NCI-H2227 (cell line): ENCODE measurements at regions not wholly inside any gene's neighbourhood (a gene's known extent, or its start where the extent isn't known, plus 50 kb on each side); places are given as distances from the start of the nearest gene placed in this dataset.
"Not testable (repeated sequence)": the region's sequence is repeated elsewhere in the genome, so short reads cannot be mapped to it uniquely, and the experiment has no call there.

Experiments
- DNase-seq: peaks from one replicate; lab custom pipeline; 2025; ENCODE audit not compliant: unreplicated experiment; lab: John Stamatoyannopoulos, UW

DNA sequence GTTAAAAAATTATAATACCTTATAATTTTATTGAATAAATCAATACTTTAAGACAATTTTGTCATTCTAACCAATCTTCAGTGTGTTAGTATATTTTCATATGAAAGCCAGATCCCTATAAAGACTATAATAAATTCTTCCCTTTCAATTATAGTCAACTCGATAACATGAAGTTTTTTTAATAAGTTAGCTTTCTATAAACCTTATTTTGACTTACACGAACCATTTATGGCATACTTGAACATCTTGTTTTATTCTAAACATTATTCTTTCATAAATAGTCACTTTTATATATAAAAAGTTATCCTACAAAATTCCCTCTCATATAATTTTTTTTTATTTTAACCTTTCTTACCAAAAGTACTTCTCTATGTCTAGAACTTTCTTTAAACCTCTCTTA, 1002.3 kb downstream of the TMEM121 start:
- no peak for DNase-seq

DNA sequence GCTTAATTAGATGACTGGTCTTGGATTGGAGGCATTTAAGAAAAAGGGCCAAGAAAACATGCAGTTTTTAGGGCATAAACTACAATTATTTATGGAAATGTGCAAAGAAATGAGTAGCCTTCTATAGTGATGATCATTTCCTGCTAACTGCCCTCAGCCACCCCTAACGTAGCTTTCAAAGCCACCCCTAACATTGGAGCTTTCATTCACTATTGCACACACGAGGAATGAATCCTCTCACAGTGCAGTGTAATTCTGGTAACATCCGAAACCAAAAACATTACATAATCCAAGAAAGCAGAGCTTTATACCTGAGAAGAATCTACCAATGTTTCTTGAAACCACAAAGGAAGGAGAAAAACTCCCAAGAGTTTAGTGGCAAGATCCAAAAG, 1003.6 kb downstream of the TMEM121 start:
- DNase-seq, result no peak

DNA sequence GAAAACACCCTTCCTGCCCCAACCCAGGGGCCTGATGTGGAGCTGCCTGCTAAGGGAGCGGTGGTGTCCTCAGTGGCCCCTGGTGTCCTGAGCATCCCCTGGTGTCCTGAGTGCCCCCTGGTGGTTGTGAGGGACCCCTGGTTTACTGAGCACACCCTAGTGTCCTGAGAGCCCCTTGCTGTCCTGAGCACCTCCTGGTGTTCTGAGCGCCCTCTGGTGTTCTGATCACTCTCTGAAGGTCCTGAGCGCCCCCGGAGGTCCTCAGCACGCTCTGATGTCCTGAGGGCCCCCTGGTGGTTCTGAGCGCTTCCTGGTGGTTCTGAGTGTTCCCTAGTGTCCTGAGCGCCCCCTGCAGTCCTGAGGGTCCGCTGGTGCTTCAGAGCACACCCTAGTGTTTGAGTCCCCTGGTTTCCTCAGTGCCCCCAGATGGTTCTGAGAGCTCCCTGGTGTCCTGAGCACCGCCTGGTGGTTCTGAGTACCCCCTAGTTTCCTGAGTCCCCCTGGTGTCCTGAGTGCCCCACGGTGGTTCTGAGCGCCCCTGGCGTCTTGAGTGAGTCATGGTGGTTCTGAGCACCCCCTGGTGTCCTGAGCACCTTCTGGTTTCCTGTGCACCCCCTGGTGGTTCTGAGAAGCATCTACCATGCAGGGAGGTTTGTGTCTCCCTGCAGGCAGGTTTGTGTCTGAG, 1004.2 kb downstream of the TMEM121 start:
- DNase-seq, result no peak

DNA sequence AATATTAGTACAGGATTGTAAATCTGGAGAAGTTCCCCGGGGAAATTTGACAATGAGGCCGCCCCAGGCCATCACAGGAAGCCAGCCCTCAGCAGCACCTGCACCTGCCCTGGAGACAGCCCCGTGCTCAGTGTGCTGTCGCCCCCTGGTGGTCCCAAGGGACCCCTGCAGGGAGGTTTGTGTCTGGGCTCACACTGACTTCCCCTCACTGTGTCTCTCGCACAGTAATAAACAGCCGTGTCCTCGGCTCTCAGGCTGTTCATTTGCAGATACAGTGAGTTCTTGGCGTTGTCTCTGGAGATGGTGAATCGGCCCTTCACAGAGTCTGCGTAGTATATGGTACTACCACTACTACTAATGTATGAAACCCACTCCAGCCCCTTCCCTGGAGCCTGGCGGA, 1011.2 kb downstream of the TMEM121 start:
- not testable (repeated sequence) for DNase-seq

DNA sequence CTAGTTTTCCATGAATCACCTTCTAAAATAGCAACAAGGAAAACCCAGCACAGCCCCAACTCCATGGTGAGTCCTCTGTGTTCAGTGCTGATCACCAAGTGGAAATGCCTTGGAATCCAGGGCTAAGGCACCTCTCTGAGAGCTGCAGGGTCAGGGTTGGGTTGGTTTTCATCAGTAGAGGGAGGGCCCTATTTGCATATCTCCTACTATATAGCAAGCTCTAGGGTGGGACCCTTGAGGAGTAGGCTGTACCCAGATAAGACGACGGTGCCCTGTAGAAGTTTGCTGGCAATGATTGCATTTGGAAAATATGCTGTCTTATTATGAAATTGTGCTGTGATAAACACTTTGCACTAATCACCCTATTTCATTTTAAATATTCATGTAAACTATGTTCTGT, 1011.8 kb downstream of the TMEM121 start:
- DNase-seq, result no peak

DNA sequence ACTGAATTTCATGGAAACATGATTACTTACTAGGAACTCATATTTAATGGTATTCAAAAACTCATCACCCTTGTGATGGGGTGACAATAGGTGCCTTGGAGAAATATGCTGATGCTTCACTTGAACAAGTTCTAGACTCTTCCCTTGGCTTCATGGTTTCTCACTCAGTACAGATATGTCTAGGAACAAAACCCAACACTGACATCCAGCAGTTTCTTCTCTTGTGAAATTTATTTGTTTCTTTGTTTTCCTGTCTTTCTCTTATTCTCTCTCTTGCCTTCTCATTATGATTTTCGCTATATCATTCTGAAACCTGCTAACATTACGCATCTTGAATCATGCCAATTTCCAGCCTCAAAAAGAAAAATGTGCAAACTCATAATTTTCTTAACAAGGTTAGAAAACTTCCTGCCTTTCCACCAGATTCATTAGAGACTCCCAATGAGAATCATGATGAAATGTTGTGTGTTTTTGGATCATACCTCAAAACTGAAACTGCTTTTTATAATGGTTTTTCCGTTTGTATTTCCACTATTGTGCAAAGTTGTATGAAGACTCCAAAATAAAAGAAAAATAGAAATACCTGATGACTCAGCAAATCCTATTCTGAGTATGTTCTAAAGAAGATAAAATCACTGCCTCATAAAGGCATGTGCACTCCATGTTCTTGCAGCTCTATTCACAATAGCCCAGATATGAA, 1021.5 kb downstream of the TMEM121 start:
- DNase-seq, result no peak

DNA sequence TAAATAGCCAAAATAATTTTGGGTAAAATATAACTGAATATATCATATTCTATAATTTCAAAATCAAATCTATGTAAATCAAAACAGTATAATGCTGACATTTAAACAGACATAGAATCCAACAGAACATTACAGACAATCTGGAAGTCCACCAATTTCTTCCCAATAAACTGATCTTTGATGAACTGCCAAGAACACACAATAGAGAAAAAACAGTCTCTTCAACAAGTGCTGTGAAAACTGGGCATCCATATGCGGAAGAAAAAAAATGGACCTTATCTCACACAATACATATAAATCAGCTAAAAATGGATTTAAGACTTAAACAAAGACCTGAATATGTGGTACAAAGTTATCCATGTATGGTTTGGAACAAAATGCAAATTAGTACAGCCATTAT, 1022.7 kb downstream of the TMEM121 start:
- no peak for DNase-seq

DNA sequence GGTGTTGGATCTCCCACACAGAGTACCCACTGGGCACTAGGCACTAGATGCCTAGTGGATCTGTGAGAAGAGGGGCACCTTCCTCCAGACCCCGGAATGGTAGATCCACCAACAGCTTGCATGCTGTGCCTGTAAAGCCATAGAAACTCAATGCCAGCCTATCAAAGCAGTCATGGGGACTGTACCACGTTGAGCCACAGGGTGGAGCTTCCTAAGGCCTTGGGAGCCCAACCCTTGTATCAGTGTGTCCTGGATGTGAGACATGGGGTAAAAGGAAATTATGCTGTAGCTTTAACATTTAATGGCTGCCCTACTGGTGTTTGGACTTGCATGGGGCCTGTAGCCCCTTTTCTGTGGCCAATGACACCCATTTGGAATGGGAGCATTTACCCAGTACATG, 1024.9 kb downstream of the TMEM121 start:
- no peak for DNase-seq

DNA sequence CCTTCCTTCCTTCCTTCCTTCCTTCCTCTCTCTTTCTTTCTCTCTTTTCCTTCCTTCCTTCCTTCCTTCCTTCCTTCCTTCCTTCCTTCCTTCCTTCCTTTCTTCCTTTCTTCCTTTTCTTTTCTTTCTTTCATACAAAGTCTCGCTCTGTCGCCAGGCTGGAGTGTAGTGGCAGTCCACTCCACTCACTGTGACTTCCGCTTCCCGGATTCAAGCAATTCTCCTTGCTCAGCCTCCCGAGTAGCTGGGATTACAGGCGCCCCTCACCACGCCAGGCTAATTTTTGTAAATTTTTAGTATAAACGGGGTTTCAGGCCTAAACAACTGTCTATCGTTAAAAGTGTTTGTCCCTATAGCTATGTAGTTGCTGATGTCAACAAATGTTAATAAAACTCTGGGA, 1029.8 kb downstream of the TMEM121 start:
- DNase-seq, result not testable (repeated sequence)

DNA sequence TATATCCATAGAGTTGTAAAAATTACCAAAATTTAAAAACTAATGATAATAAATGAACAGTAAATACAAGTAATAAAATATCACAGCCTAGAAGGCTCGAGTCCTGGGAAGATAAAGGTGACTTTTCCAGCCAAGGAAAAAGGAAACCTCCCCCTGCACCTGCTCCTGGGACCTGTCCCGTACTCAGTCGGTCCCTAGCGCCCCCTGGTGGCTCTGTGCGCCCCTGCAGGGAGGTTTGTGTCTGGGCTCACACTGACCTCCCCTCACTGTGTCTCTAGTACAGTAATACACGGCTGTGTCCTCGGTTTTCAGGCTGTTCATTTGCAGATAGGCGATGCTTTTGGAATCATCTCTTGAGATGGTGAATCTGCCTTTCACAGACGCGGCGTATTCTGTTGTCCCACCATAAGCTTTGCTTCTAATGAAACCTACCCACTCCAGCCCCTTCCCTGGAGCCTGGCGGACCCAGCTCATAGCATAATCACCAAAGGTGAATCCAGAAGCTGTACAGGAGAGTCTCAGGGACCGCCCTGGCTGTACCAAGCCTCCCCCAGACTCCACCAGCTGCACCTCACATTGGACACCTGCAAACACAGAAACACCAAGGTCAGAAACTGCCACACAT, 1030.4 kb downstream of the TMEM121 start:
- no peak for DNase-seq

DNA sequence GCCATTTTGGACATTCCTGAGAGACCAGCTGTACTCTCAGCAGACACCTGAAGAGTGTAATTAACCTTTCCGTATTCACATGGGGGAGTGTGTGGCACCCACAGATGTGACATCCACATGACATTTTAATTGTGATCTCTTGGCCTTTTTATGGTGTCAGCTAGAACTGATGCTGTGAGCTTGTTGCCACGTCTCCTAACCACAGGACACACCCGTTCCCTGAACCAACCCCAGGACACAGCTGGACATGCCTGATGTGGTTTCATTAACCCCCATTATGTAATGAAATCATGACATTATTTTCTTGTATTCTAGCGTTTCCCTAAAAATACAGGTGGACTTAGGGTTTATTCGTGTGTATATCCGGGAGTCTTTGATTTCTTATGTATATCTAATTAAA, 1036.1 kb downstream of the TMEM121 start:
- DNase-seq, result no peak

DNA sequence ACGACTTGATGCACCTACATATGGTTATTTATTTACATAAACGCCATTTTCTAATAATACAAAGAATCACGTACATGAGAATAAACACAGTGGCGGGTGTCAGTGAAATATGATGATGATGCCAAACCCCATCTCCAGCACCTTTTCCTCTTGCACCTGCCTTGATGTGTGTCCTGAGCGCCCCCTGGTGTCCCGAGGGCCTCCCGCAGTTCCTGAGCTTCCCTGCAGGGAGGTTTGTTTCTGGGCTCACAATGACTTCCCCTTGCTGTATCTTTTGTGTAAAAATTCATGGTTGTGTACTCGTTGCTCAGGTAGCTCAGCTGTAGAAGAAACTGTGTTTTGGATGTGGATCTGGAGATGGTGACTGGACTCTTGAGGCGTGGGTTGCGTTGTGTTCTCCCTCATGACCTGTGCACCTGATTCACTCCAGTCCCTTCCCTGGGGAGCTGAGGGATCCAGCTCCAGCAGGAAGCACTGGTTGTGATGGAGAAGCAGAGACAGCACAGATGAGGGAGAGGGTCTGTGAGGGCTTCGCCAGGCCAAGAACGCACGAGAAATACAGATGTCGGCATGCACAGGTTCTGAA, 1037.8 kb downstream of the TMEM121 start:
- DNase-seq, result no peak

DNA sequence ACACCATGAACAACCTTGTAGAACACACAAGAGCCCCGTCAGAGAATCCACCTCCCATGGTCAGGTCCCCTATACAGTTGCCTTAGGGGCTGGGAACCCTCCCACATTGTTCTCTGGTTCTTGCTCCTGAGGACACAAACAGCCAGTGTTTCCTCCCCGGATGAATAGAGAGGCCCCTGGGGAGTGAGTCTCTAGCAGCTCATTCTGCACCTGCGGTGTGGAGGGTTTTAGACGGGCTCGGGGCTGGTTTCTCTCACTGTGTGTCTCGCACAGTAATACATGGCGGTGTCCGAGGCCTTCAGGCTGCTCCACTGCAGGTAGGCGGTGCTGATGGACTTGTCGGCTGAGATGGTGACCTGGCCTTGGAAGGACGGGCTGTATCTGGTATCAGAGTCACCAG, 1052.1 kb downstream of the TMEM121 start:
- DNase-seq, result no peak

DNA sequence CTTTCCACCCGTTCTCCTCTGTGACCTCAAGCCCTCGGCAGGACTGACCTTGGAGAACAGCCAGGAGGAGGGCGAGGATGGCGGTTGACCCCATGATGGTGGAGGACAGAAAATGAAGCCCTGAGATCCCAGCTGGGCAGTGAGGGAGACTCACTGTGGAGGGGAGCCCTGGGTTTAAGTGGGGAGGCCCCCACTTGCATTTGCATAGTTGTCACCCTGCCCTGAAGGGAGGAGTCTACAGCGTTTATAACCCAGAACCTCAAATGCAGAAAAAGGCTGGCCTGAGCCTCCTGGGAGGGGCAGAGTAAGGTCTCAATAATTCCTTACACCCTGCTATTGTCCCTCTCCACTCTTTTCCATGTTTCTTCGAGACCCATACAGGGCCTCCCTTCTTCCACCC, 1052.7 kb downstream of the TMEM121 start:
- DNase-seq, result no peak

DNA sequence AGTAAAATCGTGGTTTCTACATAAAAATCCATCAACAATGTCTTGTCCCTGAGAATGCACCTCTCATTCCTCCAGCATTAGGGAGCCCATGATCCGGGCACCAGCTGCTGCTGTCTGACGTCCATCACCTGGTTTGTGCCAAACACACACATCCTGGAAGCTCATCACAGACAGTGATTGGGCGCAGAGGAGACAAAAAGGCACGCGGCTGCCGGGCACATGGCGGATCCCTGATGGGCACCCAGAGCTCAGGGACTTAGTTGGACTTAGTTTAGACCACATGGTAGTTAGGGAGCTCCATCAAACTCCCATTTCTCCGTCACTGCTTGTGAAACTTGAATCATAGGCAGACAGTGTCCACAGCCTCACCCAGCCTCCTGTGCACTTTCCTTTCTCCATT, 1059.3 kb downstream of the TMEM121 start:
- DNase-seq, result no peak

DNA sequence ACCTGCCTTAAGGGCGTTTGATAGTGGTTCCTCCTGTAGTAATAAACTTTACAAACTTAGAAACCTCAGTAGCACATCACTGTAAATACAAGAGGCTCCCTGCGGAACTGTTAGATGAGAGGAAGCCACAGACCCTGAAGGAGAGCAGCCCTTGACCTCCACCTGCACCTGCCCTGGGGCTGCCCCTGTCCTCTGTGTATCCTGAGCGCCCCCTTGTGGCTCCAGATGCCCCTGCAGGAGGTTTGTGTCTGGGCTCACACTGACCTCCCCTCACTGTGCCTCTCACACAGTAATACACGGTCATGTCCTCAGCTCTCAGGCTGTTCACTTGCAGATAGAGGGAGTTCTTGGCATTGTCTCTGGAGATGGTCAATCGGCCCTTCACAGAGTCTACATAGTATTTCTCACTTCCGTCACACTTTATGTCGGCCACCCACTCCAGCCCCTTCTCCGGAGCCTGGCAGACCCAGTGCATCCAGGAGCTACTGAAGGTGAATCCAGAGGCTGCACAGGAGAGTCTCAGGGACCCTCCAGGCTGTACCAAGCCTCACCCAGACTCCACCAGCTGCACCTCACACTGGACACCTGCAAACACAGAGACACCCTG, 1059.8 kb downstream of the TMEM121 start:
- DNase-seq, result no peak

DNA sequence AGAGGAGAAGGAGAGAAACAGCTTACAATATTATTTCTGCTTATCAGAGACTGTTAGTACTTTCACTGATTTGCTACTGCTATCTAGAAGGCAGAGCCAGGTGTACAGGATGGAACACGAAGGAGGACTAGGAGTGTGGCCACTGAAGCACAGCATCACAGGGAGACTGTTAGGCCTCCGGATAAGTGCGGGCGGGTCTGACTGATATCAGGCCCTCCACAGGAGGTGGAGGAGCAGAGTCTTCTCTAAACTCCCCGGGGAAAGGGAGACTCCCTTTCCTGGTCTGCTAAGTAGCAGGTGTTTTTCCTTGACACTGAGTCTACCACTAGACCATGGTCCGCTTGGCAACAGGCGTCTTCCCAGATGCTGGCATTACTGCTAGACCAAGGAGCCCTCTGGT, 1065.2 kb downstream of the TMEM121 start:
- not testable (repeated sequence) for DNase-seq

DNA sequence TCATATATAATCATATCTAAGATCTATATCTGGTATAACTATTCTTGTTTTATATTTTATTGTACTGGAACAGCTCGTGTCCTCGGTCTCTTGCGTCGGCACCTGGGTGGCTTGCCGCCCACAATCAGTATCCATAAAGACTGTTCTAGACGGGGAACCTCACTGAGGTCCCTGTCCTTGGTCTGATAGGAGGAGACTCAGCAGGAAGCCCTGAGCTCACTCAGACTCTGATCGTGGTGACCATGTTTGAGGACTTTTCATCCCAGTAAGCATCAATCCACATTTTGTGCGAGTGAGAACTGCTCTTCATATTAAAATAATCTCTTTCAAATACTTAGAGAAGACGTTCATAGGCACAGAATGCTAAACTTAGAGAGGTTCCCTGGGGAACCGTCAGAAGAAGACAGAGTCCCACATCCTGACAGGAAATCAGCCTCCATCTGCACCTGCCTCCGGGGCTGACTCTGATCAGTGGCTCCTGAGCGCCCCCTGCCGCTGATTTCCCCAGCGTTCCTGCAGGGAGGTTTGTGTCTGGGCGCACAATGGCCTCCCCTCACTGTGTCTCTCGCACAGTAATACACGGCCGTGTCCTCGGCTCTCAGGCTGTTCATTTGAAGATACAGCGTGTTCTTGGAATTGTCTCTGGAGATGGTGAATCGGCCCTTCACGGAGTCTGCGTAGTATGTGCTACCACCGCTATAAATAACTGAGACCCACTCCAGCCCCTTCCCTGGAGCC, 1065.9 kb downstream of the TMEM121 start:
- not testable (repeated sequence) for DNase-seq

DNA sequence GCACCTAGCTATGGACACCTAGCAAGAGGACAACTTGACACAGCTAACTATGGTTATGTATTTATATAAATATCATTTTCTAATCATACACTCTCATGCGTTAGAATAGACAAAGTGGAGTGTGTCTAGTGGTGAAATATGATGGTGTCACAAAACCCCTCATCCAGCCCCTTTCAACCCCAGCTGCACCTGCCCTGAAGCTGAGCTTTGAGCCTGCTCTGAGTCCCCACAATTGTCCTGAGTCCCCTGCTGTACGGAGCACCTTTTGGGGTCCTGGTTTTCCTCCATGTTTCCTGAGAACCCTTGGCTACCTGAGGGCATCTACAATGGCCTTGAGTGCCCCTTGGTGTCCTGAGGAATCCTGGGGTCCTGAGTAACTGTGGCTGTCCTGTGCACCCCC, 1072.8 kb downstream of the TMEM121 start:
- no peak for DNase-seq

DNA sequence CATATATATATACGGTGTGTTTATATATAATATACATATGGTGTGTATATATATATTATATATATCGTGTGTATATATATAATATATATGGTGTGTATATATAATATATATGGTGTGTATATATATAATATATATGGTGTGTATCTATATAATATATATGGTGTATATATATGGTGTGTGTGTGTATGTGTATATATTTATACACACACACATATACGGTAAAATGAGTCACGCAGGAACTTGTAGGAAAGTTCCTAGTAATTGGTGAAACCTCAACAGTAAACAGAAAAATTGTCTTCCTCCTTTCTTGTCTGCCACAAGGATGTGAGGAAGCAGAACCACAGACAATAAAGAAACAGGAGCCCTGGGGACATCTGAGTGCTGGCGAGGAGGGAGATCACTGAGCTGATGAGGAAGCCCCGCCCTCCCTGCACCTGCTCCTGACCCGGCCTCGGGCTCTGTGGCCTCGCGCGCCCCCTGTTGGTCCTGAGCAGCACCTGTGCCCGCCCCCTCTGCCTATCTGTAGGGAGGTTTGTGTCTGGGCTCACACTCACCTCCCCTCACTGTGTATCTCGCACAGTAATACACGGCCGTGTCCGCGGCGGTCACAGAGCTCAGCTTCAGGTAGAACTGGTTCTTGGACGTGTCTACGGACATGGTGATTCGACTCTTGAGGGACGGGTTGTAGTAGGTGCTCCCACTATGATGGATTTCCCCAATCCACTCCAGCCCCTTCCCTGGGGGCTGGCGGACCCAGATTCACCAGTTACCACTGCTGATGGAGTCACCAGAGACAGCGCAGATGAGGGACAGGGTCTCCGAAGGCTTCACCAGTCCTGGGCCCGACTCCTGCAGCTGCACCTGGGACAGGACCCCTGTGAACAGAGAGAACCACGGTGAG, 1079.4 kb downstream of the TMEM121 start:
- no peak for DNase-seq
